ENCODE measurements at regions not wholly inside any gene's neighbourhood (a gene's known extent, or its start where the extent isn't known, plus 50 kb on each side); places are given as distances from the start of the nearest gene placed in this dataset.

DNA sequence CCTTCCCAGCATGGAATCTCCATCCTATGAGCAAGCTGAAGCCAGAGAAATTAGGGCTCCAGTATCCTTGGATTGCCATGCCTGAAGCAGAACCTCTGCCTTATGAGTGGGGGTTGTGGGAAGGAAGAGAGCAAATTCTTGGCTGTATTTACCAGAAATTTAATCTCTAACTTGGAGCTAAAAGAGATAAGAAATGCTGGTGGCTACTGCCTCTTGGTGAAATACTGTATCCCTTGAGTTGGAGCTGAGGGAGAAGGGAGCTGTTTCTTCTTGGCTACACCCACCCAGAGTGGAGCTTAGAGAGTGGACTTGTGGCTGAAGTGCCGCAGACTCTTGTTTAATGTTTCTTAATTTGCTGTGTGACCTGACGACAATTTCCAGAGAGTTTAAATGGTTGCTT lies 447.3 kb downstream of the ARHGEF28 start:
- TF ChIP-seq EZH2 (optimal IDR thresholded peaks at IDR 0.05; ENCODE audit: low read depth, low read length), result no peak
- no peak for TF ChIP-seq EZH2phosphoT487 (IDR thresholded peaks at IDR 0.05; ENCODE audit: low read length)
- TF ChIP-seq, protein P1, sequence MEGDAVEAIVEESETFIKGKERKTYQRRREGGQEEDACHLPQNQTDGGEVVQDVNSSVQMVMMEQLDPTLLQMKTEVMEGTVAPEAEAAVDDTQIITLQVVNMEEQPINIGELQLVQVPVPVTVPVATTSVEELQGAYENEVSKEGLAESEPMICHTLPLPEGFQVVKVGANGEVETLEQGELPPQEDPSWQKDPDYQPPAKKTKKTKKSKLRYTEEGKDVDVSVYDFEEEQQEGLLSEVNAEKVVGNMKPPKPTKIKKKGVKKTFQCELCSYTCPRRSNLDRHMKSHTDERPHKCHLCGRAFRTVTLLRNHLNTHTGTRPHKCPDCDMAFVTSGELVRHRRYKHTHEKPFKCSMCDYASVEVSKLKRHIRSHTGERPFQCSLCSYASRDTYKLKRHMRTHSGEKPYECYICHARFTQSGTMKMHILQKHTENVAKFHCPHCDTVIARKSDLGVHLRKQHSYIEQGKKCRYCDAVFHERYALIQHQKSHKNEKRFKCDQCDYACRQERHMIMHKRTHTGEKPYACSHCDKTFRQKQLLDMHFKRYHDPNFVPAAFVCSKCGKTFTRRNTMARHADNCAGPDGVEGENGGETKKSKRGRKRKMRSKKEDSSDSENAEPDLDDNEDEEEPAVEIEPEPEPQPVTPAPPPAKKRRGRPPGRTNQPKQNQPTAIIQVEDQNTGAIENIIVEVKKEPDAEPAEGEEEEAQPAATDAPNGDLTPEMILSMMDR (IDR thresholded peaks at IDR 0.05; ENCODE audit: low read length), result no peak
